K562 (cell line): ENCODE measurements at regions not wholly inside any gene's neighbourhood (a gene's known extent, or its start where the extent isn't known, plus 50 kb on each side); places are given as distances from the start of the nearest gene placed in this dataset.
A peak's percentile ranks its signal among the peaks of the same experiment; 100 is the strongest.

ENCODE experiments used
- ATAC-seq: fragments of 200-7000 bp; cut with Tn5 transposase; 3 replicates; pipeline ENCODE4 v1.9.1; 2020; ENCODE audit warnings: moderate library complexity
- BruUV-seq: library from RNA; stranded (reverse); fragments of 400-500 nt; replicated peaks from 2 replicates; lab custom pipeline; 2021; lab: Mats Ljungman, UMichigan
- CTCF ChIA-PET: fragments of 300-600 bp; formaldehyde crosslinking; extraction: SDS; loops from one replicate; lab custom pipeline; 2021; ENCODE audit warnings: low intra/inter-chr PET ratio; lab: Yijun Ruan, JAX
- POLR2A ChIA-PET: fragments of 300-600, 350-650 bp; sonication (Branson Sonifier 250); formaldehyde crosslinking; extraction: SDS; loops from one replicate; lab custom pipeline; 2021; ENCODE audit warnings: antibody characterized with exemption, inconsistent platforms; lab: Yijun Ruan, JAX
- DNase-seq, 4 experiments: peaks; one replicate each; pipeline versions ENCODE4 v3.0.0 to v3.0.0-alpha.2; 2011 to 2018; ENCODE audit warnings: low spot score in 3 of 4, mixed read lengths in 3 of 4; ENCODE audit errors: extremely low read depth in 1 of 4
- FAIRE-seq: peaks from 2 replicates; lab custom pipeline; 2011; peaks lifted over from hg19 to GRCh38; lab: Jason Lieb, UNC
- H2AFZ ChIP-seq: 2 replicates; pipeline ENCODE4 v1.6.0; 2011; ENCODE audit warnings: low read depth, low read length, control low read depth, inconsistent platforms
- H3K27ac ChIP-seq: fragments of 200-600 bp; 3 replicates; pipeline ENCODE4 v1.8.0; 2011; ENCODE audit warnings: low read depth, mild to moderate bottlenecking, control low read depth, inconsistent platforms, low read length, moderate library complexity, mixed read lengths; ENCODE audit errors: extremely low read depth
- H3K27me3 ChIP-seq, 2 experiments: fragments of 300-600 bp in 1 of 2; 2 replicates in 1 of 2; 3 replicates in 1 of 2; pipeline versions ENCODE4 v1.6.0 to v1.8.0; 2011; ENCODE audit warnings: inconsistent platforms in 2 of 2, low read length in 2 of 2, mild to moderate bottlenecking in 1 of 2, mixed read lengths in 1 of 2, moderate library complexity in 1 of 2; ENCODE audit not compliant: control insufficient read depth in 2 of 2, insufficient read depth in 2 of 2
- H3K36me3 ChIP-seq: fragments of 300-600 bp; 3 replicates; pipeline ENCODE4 v1.8.0; 2011; ENCODE audit warnings: mild to moderate bottlenecking, low read length, inconsistent platforms; ENCODE audit not compliant: control insufficient read depth, insufficient read depth
- H3K4me1 ChIP-seq, 2 experiments: fragments of 200-600 bp in 1 of 2; replicated peaks in 1 of 2; 2 replicates in 1 of 2; 3 replicates in 1 of 2; pipeline versions ENCODE4 v1.5.1 to v1.8.0; 2011; ENCODE audit warnings: inconsistent platforms in 2 of 2, low read length in 2 of 2, mild to moderate bottlenecking in 1 of 2, mixed read lengths in 1 of 2, moderate library complexity in 1 of 2; ENCODE audit not compliant: control insufficient read depth in 2 of 2, insufficient read depth in 2 of 2
- H3K4me2 ChIP-seq: 2 replicates; pipeline ENCODE4 v1.6.1; 2011; ENCODE audit warnings: low read length, control low read depth, inconsistent platforms, mixed read lengths; ENCODE audit not compliant: insufficient read depth
- H3K4me3 ChIP-seq: fragments of 200-600 bp; sonication (generic), shearing (Covaris generic); 2 replicates; pipeline ENCODE4 v1.5.1; 2016; ENCODE audit warnings: control low read depth, inconsistent platforms
- H3K79me2 ChIP-seq: fragments of 200-600 bp; 3 replicates; pipeline ENCODE4 v1.8.0; 2011; ENCODE audit warnings: low read length, inconsistent platforms; ENCODE audit not compliant: control insufficient read depth, insufficient read depth
- H3K9ac ChIP-seq, 2 experiments: 2 replicates each; pipeline versions ENCODE4 v1.6.0 to v1.6.1; 2011; ENCODE audit warnings: low read depth in 2 of 2, low read length in 2 of 2, control low read depth in 1 of 2, inconsistent platforms in 1 of 2, mild to moderate bottlenecking in 1 of 2, mixed read lengths in 1 of 2; ENCODE audit not compliant: insufficient read depth in 1 of 2
- H3K9me1 ChIP-seq: one replicate; pipeline ENCODE4 v1.6.0; 2011; ENCODE audit warnings: inconsistent platforms, mild to moderate bottlenecking, low read length, moderate library complexity; ENCODE audit not compliant: control insufficient read depth, insufficient read depth
- H3K9me3 ChIP-seq: replicated peaks from 2 replicates; pipeline ENCODE4 v1.5.1; 2011; ENCODE audit warnings: low read depth, low read length, inconsistent platforms; ENCODE audit not compliant: control insufficient read depth, insufficient read depth
- H4K20me1 ChIP-seq: replicated peaks from 2 replicates; pipeline ENCODE4 v1.6.1; 2011; ENCODE audit warnings: low read length, inconsistent platforms, mixed read lengths; ENCODE audit not compliant: control insufficient read depth, insufficient read depth
- ADNP ChIP-seq: fragments of 200-800 bp; sonication (Bioruptor generic); IDR thresholded peaks from 2 replicates; pipeline ENCODE4 v1.6.1; 2016; ENCODE audit warnings: missing genetic modification characterization, missing compliant biosample characterization
- SLC30A9 ChIP-seq: fragments of 250-450 bp; sonication (Bioruptor Pico); IDR thresholded peaks from 2 replicates; pipeline ENCODE4 v1.8.0; 2022; ENCODE audit warnings: mild to moderate bottlenecking, moderate library complexity
- ZNF239 ChIP-seq: fragments of 250-450 bp; sonication (Bioruptor Pico); IDR thresholded peaks from 2 replicates; pipeline ENCODE4 v1.4.0; 2020; ENCODE audit warnings: mild to moderate bottlenecking
- ZNF253 ChIP-seq: fragments of 250-450 bp; sonication (Bioruptor Pico); conservative IDR thresholded peaks from 2 replicates; pipeline ENCODE4 v1.6.1; 2021; ENCODE audit warnings: mild to moderate bottlenecking
- ZNF57 ChIP-seq: fragments of 450-650 bp; formaldehyde crosslinking; IDR thresholded peaks from 2 replicates; pipeline ENCODE4 v1.4.0; 2020; ENCODE audit warnings: mild to moderate bottlenecking, moderate library complexity
- WGBS: fragments of 100-300 bp; shearing (Covaris generic); methylation state at CpG from one replicate; pipeline ENCODE4 v1.1.6; 2016; ENCODE audit warnings: low coverage, mixed read lengths; ENCODE audit not compliant: insufficient coverage; ENCODE audit errors: missing lambda C conversion rate; 5-methylcytosine and 5-hydroxymethylcytosine counted together
- in situ Hi-C: fragments of 300-500 bp; cut with MboI; formaldehyde crosslinking; loops from 4 replicates; pipeline ENCODE4 v1.15.0; 2018; ENCODE audit warnings: inconsistent platforms, mixed read lengths
- intact Hi-C: fragments of 100-400 bp; cut with micrococcal nuclease; formaldehyde crosslinking; loops from 2 replicates; pipeline ENCODE4 v1.14.2; 2022
- TF ChIP-seq, protein P1 (sequence below): fragments of 250-450 bp; sonication (Bioruptor Pico); IDR thresholded peaks from 2 replicates; pipeline ENCODE4 v1.4.0; 2020; ENCODE audit warnings: mild to moderate bottlenecking, moderate library complexity
- TF ChIP-seq, protein P2 (sequence below): sonication (generic); formaldehyde crosslinking; IDR thresholded peaks from 2 replicates; pipeline ENCODE4 v1.8.0; 2022; ENCODE audit warnings: mild to moderate bottlenecking, low read depth, missing genetic modification reagents
- TF ChIP-seq, protein P3 (sequence below): fragments of 250-450 bp; sonication (Bioruptor Pico); IDR thresholded peaks from 2 replicates; pipeline ENCODE4 v1.8.0; 2022; ENCODE audit warnings: inconsistent platforms

DNA sequence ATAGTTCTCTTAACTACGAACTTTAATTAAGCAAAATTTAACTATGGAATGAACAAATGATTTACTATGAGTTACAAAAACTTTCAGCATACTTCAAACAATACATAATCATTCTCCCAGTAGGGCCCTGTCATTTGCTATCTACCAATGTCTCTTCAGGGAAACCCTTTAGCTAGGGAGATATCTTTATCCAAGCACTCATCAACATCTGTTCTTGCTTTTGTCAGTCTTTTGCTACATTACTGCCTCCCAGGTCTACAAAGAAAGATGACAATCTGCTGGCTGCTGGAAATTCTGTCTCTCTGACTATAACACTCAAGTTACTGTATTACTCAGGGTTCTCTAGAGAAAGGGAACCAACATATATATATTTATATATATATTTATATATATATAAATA lies 1626.3 kb upstream of the CELF4 start:
- no TSS peak for BruUV-seq
- 0% methylated on average over 1 of the region's 1 CpG for WGBS
- H3K9ac ChIP-seq, result no peak overlapping the region
- TF ChIP-seq, protein P1, sequence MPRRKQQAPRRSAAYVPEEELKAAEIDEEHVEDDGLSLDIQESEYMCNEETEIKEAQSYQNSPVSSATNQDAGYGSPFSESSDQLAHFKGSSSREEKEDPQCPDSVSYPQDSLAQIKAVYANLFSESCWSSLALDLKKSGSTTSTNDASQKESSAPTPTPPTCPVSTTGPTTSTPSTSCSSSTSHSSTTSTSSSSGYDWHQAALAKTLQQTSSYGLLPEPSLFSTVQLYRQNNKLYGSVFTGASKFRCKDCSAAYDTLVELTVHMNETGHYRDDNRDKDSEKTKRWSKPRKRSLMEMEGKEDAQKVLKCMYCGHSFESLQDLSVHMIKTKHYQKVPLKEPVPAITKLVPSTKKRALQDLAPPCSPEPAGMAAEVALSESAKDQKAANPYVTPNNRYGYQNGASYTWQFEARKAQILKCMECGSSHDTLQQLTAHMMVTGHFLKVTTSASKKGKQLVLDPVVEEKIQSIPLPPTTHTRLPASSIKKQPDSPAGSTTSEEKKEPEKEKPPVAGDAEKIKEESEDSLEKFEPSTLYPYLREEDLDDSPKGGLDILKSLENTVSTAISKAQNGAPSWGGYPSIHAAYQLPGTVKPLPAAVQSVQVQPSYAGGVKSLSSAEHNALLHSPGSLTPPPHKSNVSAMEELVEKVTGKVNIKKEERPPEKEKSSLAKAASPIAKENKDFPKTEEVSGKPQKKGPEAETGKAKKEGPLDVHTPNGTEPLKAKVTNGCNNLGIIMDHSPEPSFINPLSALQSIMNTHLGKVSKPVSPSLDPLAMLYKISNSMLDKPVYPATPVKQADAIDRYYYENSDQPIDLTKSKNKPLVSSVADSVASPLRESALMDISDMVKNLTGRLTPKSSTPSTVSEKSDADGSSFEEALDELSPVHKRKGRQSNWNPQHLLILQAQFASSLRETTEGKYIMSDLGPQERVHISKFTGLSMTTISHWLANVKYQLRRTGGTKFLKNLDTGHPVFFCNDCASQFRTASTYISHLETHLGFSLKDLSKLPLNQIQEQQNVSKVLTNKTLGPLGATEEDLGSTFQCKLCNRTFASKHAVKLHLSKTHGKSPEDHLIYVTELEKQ, result no peak
- TF ChIP-seq SLC30A9 (no peak), ZNF57 (CRISPR knock-in tag) (no peak), ZNF253 (CRISPR knock-in tag) (no peak), ZNF239 (CRISPR knock-in tag) (no peak), ADNP (tag) (no peak)
- TF ChIP-seq, protein P2, sequence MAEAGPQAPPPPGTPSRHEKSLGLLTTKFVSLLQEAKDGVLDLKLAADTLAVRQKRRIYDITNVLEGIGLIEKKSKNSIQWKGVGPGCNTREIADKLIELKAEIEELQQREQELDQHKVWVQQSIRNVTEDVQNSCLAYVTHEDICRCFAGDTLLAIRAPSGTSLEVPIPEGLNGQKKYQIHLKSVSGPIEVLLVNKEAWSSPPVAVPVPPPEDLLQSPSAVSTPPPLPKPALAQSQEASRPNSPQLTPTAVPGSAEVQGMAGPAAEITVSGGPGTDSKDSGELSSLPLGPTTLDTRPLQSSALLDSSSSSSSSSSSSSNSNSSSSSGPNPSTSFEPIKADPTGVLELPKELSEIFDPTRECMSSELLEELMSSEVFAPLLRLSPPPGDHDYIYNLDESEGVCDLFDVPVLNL (CRISPR knock-in tag), result no peak
- TF ChIP-seq, protein P3, sequence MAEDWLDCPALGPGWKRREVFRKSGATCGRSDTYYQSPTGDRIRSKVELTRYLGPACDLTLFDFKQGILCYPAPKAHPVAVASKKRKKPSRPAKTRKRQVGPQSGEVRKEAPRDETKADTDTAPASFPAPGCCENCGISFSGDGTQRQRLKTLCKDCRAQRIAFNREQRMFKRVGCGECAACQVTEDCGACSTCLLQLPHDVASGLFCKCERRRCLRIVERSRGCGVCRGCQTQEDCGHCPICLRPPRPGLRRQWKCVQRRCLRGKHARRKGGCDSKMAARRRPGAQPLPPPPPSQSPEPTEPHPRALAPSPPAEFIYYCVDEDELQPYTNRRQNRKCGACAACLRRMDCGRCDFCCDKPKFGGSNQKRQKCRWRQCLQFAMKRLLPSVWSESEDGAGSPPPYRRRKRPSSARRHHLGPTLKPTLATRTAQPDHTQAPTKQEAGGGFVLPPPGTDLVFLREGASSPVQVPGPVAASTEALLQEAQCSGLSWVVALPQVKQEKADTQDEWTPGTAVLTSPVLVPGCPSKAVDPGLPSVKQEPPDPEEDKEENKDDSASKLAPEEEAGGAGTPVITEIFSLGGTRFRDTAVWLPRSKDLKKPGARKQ (CRISPR knock-in tag), result no peak
- no peaks in the 10 kb centered on the region for H4K20me1 ChIP-seq
- no peaks in the 10 kb centered on the region for H3K4me1 ChIP-seq
- POLR2A ChIA-PET, result no interaction called here
- intact Hi-C loops (no loop called here), in situ Hi-C loops (no loop called here)
- H3K27me3 ChIP-seq, result no peaks in the 10 kb centered on the region
- DNase-seq (peak in 2 of 4 experiments; percentile 6), ATAC-seq (no peak), FAIRE-seq (no peak)
- no peak overlapping the region for H3K4me2 ChIP-seq
- no peaks in the 10 kb centered on the region for H3K36me3 ChIP-seq
- no peak overlapping the region for H3K27ac ChIP-seq
- H3K79me2 ChIP-seq, result no peaks in the 10 kb centered on the region
- H3K9me1 ChIP-seq, result no peaks in the 10 kb centered on the region
- no peak overlapping the region for H3K4me3 ChIP-seq
- no peak overlapping the region for H2AFZ ChIP-seq
- CTCF ChIA-PET, result no interaction called here
- no peaks in the 10 kb centered on the region; the same call in 1 of the 2 replicates for H3K9me3 ChIP-seq
